ENCODE measurements at regions not wholly inside any gene's neighbourhood (a gene's known extent, or its start where the extent isn't known, plus 50 kb on each side); places are given as distances from the start of the nearest gene placed in this dataset.

DNA sequence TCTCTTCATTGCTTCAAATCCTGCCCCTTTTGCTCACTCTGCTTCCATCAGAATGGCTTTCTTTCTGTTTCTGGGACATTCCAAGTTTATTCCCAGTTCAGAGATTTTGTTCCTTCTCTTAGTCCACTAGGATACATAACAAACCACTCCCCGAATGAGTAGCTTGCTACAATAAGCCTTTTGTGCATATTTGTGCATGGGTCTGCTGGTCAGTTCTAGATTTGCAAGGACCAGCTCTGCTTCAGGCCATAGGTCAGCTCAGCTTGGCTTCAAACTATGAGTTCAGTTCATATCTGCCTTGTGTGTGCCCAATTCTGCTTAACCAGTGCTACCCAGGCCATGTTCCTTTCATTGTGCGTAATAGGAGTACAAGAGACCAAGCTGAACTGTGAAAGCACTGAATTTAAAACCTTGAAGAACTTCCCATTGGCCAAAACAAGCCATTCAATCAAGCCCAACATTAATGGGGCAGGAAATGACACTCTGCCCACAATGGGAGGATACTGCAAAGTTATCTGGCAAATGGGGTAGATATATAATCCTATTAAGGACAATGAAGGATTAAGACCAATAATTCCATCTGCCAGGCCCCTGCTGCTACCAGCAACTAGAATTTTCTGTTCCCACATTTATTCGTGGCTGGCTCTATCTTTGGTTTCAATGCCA, 328.8 kb downstream of the PRELID2 start:
- ChIA-PET POLR2A (no interaction called here), CTCF (no interaction called here)
- no peak for ATAC-seq
- intact Hi-C loops (cut with micrococcal nuclease), result no loop called here
- Histone ChIP-seq H3K27me3 (ENCODE audit: control insufficient read depth in 2 of 2, insufficient read depth in 2 of 2, low read length in 2 of 2) (no peaks in the 10 kb centered on the region), H3K9me3 (ENCODE audit: control insufficient read depth in 2 of 3, low read length in 3 of 3) (no peaks in the 10 kb centered on the region), H3K27ac (ENCODE audit: low read depth, low read length) (no peak overlapping the region), H3K36me3 (ENCODE audit: control insufficient read depth in 2 of 3, insufficient read depth in 3 of 3, low read length in 3 of 3) (no peaks in the 10 kb centered on the region), H3K4me3 (ENCODE audit: low read length) (no peak overlapping the region), H3K4me1 (ENCODE audit: control insufficient read depth in 2 of 2, insufficient read depth in 2 of 2, low read length in 2 of 2) (no peaks in the 10 kb centered on the region)
- Mint-ChIP-seq H3K27me3 (peaks cover 0 to 4% (median 0%) of the 10 kb centered on the region in 5 donors), H3K9me3 (peaks cover 0 to 20% (median 2%) of the 10 kb centered on the region in 11 donors), H3K27ac (peak overlapping the region in 1 of 9 donors; percentile 28), H3K4me1 (no peaks in the 10 kb centered on the region), H3K4me3 (no peak overlapping the region), H3K36me3 (no peaks in the 10 kb centered on the region)
- no peak for DNase-seq

- Mint-ChIP-seq H3K27me3 (no peaks in the 10 kb centered on the region), H3K9me3 (peaks cover 0 to 15% (median 2%) of the 10 kb centered on the region in 11 donors), H3K27ac (no peak overlapping the region), H3K4me3 (no peak overlapping the region), H3K36me3 (no peaks in the 10 kb centered on the region), H3K4me1 (no peaks in the 10 kb centered on the region)
- DNase-seq, result no peak
- Histone ChIP-seq H3K36me3 (ENCODE audit: control insufficient read depth in 2 of 3, insufficient read depth in 3 of 3, low read length in 3 of 3) (no peaks in the 10 kb centered on the region), H3K27ac (ENCODE audit: low read depth, low read length) (no peak overlapping the region), H3K4me1 (ENCODE audit: control insufficient read depth in 2 of 2, insufficient read depth in 2 of 2, low read length in 2 of 2) (no peaks in the 10 kb centered on the region), H3K9me3 (ENCODE audit: control insufficient read depth in 2 of 3, low read length in 3 of 3) (peaks cover 0 to 3% (median 0%) of the 10 kb centered on the region in 3 experiments), H3K27me3 (ENCODE audit: control insufficient read depth in 2 of 2, insufficient read depth in 2 of 2, low read length in 2 of 2) (no peaks in the 10 kb centered on the region), H3K4me3 (ENCODE audit: low read length) (no peak overlapping the region)
- ChIA-PET POLR2A (no interaction called here), CTCF (no interaction called here)
- intact Hi-C loops (cut with micrococcal nuclease), result no loop called here
- ATAC-seq, result no peak
Measured at GRCh38 chr5:145502906-145503305, 332.2 kb downstream of the PRELID2 start.

DNA sequence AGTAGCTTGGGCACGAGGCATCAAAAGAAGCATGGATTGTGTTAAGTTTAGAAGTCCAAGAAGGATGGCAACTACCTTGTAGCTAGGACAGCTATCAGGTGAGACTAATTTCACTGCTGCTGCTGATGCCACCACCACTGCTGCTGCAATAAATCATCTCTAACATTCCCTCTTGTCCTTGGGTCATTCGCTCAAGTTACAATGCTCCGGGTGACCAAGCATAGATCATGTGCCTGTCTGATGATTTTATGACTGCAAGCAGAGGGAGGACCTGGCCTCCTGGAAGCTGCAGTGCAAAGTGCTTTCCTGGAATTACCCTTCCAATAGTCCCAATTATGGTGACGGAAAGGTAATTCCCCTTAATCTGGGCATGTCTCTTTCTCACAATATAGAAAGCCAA, 334.4 kb downstream of the PRELID2 start:
- no peaks in the 10 kb centered on the region for H3K27me3 ChIP-seq (ENCODE audit: control insufficient read depth in 2 of 2, insufficient read depth in 2 of 2, low read length in 2 of 2)
- Mint-ChIP-seq H3K27ac (no peak overlapping the region), H3K4me1 (no peaks in the 10 kb centered on the region), H3K27me3 (no peaks in the 10 kb centered on the region), H3K36me3 (no peaks in the 10 kb centered on the region), H3K9me3 (peaks cover 0 to 21% (median 6%) of the 10 kb centered on the region in 11 donors), H3K4me3 (no peak overlapping the region)
- ChIA-PET POLR2A (no interaction called here), CTCF (no interaction called here)
- H3K36me3 ChIP-seq (ENCODE audit: control insufficient read depth in 2 of 3, insufficient read depth in 3 of 3, low read length in 3 of 3), result no peaks in the 10 kb centered on the region
- no peaks in the 10 kb centered on the region for H3K4me1 ChIP-seq (ENCODE audit: control insufficient read depth in 2 of 2, insufficient read depth in 2 of 2, low read length in 2 of 2)
- H3K27ac ChIP-seq (ENCODE audit: low read depth, low read length), result no peak overlapping the region
- H3K4me3 ChIP-seq (ENCODE audit: low read length), result no peak overlapping the region
- ATAC-seq, result no peak
- H3K9me3 ChIP-seq (ENCODE audit: control insufficient read depth in 2 of 3, low read length in 3 of 3), result peaks cover 0 to 3% (median 0%) of the 10 kb centered on the region in 3 experiments
- no peak for DNase-seq
- intact Hi-C loops (cut with micrococcal nuclease), result no loop called here

GRCh38 chr5:145499483-145499882, 335.7 kb downstream of the PRELID2 start:
- H3K4me1 Mint-ChIP-seq, result no peaks in the 10 kb centered on the region
- Histone ChIP-seq H3K27ac (ENCODE audit: low read depth, low read length) (no peak overlapping the region), H3K4me3 (ENCODE audit: low read length) (no peak overlapping the region), H3K9me3 (ENCODE audit: control insufficient read depth in 2 of 3, low read length in 3 of 3) (peaks cover 0 to 3% (median 0%) of the 10 kb centered on the region in 3 experiments), H3K4me1 (ENCODE audit: control insufficient read depth in 2 of 2, insufficient read depth in 2 of 2, low read length in 2 of 2) (no peaks in the 10 kb centered on the region), H3K36me3 (ENCODE audit: control insufficient read depth in 2 of 3, insufficient read depth in 3 of 3, low read length in 3 of 3) (no peaks in the 10 kb centered on the region), H3K27me3 (ENCODE audit: control insufficient read depth in 2 of 2, insufficient read depth in 2 of 2, low read length in 2 of 2) (no peaks in the 10 kb centered on the region)
- H3K27me3 Mint-ChIP-seq, result no peaks in the 10 kb centered on the region
- intact Hi-C loops (cut with micrococcal nuclease), result no loop called here
- no peak overlapping the region for H3K27ac Mint-ChIP-seq
- no peak for ATAC-seq
- peaks cover 0 to 20% (median 6%) of the 10 kb centered on the region in 11 donors for H3K9me3 Mint-ChIP-seq
- no peaks in the 10 kb centered on the region for H3K36me3 Mint-ChIP-seq
- CTCF ChIA-PET, result no interaction called here
- no peak overlapping the region for H3K4me3 Mint-ChIP-seq
- POLR2A ChIA-PET, result no interaction called here
- no peak for DNase-seq

DNA sequence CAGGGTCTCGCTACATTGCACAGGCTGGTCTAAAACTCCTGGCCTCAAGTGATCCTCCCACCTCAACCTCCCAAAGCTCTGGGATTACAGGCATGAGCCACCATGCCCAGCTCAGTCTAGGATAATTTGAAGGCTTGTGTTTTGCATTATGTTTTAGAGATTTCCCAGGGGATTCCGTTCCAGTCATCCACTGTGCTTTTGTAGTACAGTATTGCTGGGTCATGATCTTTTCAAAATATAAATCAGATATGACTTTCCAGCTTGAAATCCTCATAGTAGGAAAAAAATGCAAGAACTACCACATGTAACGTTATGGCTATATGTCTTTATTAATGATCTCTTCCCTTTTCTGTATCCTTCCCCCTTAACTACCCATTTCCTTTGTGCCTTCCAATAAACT, 338.1 kb downstream of the PRELID2 start:
- intact Hi-C loops (cut with micrococcal nuclease), result no loop called here
- Histone ChIP-seq H3K27me3 (ENCODE audit: control insufficient read depth in 2 of 2, insufficient read depth in 2 of 2, low read length in 2 of 2) (no peaks in the 10 kb centered on the region), H3K9me3 (ENCODE audit: control insufficient read depth in 2 of 3, low read length in 3 of 3) (peaks cover 0 to 3% (median 0%) of the 10 kb centered on the region in 3 experiments), H3K27ac (ENCODE audit: low read depth, low read length) (no peak overlapping the region), H3K4me3 (ENCODE audit: low read length) (no peak overlapping the region), H3K4me1 (ENCODE audit: control insufficient read depth in 2 of 2, insufficient read depth in 2 of 2, low read length in 2 of 2) (no peaks in the 10 kb centered on the region), H3K36me3 (ENCODE audit: control insufficient read depth in 2 of 3, insufficient read depth in 3 of 3, low read length in 3 of 3) (no peaks in the 10 kb centered on the region)
- Mint-ChIP-seq H3K4me1 (no peaks in the 10 kb centered on the region), H3K4me3 (no peak overlapping the region), H3K27me3 (no peaks in the 10 kb centered on the region), H3K36me3 (no peaks in the 10 kb centered on the region), H3K9me3 (peaks cover 0 to 31% (median 11%) of the 10 kb centered on the region in 11 donors), H3K27ac (no peak overlapping the region)
- DNase-seq, result no peak
- no peak for ATAC-seq
- ChIA-PET POLR2A (no interaction called here), CTCF (no interaction called here)

DNA sequence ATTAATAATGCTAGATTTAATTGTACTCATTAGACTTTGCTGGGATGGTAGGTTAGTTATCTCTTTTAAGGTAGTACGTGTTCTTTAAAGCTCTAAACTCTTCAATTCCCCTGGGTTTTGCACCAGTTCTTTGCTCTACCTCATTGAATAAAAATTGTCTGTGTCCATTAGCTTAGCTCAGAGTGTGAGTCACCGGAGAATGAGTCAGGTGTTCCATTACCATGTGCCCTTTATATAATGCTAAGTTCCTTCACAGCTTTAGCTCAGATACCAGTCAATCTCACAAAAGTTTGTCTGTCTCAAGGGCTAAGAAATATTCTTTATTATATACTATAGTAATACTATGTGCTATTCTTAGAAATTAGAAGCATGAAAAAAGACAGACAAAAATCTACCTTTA, 339.4 kb downstream of the PRELID2 start:
- H3K4me1 ChIP-seq (ENCODE audit: control insufficient read depth in 2 of 2, insufficient read depth in 2 of 2, low read length in 2 of 2), result no peaks in the 10 kb centered on the region
- no peaks in the 10 kb centered on the region for H3K27me3 Mint-ChIP-seq
- DNase-seq (no peak), ATAC-seq (no peak)
- no peak overlapping the region for H3K4me3 Mint-ChIP-seq
- peaks cover 0 to 25% (median 9%) of the 10 kb centered on the region in 11 donors for H3K9me3 Mint-ChIP-seq
- no peaks in the 10 kb centered on the region for H3K4me1 Mint-ChIP-seq
- H3K36me3 ChIP-seq (ENCODE audit: control insufficient read depth in 2 of 3, insufficient read depth in 3 of 3, low read length in 3 of 3), result no peaks in the 10 kb centered on the region
- intact Hi-C loops (cut with micrococcal nuclease), result no loop called here
- CTCF ChIA-PET, result no interaction called here
- peaks cover 0 to 3% (median 0%) of the 10 kb centered on the region in 3 experiments for H3K9me3 ChIP-seq (ENCODE audit: control insufficient read depth in 2 of 3, low read length in 3 of 3)
- no peaks in the 10 kb centered on the region for H3K27me3 ChIP-seq (ENCODE audit: control insufficient read depth in 2 of 2, insufficient read depth in 2 of 2, low read length in 2 of 2)
- H3K36me3 Mint-ChIP-seq, result no peaks in the 10 kb centered on the region
- H3K27ac ChIP-seq (ENCODE audit: low read depth, low read length), result no peak overlapping the region
- no peak overlapping the region for H3K27ac Mint-ChIP-seq
- H3K4me3 ChIP-seq (ENCODE audit: low read length), result no peak overlapping the region
- POLR2A ChIA-PET, result no interaction called here

- no peak overlapping the region for H3K27ac ChIP-seq (ENCODE audit: low read depth, low read length)
- CTCF ChIA-PET, result no interaction called here
- ATAC-seq, result no peak
- intact Hi-C loops (cut with micrococcal nuclease), result no loop called here
- H3K4me1 Mint-ChIP-seq, result no peaks in the 10 kb centered on the region
- H3K36me3 ChIP-seq (ENCODE audit: control insufficient read depth in 2 of 3, insufficient read depth in 3 of 3, low read length in 3 of 3), result no peaks in the 10 kb centered on the region
- H3K27me3 ChIP-seq (ENCODE audit: control insufficient read depth in 2 of 2, insufficient read depth in 2 of 2, low read length in 2 of 2), result no peaks in the 10 kb centered on the region
- H3K4me3 Mint-ChIP-seq, result no peak overlapping the region
- H3K9me3 ChIP-seq (ENCODE audit: control insufficient read depth in 2 of 3, low read length in 3 of 3), result peaks cover 0 to 3% (median 0%) of the 10 kb centered on the region in 3 experiments
- H3K4me3 ChIP-seq (ENCODE audit: low read length), result no peak overlapping the region
- DNase-seq, result no peak
- no peak overlapping the region for H3K27ac Mint-ChIP-seq
- no peaks in the 10 kb centered on the region for H3K4me1 ChIP-seq (ENCODE audit: control insufficient read depth in 2 of 2, insufficient read depth in 2 of 2, low read length in 2 of 2)
- peaks cover 0 to 25% (median 10%) of the 10 kb centered on the region in 11 donors for H3K9me3 Mint-ChIP-seq
- H3K27me3 Mint-ChIP-seq, result no peaks in the 10 kb centered on the region
- no peaks in the 10 kb centered on the region for H3K36me3 Mint-ChIP-seq
- POLR2A ChIA-PET, result no interaction called here
Measured at GRCh38 chr5:145495196-145495595, 339.9 kb downstream of the PRELID2 start.

All from naive thymus-derived CD4-positive, alpha-beta T cell (primary cell).